Right lung (tissue), 2 donors: ENCODE measurements at regions not wholly inside any gene's neighbourhood (a gene's known extent, or its start where the extent isn't known, plus 50 kb on each side); places are given as distances from the start of the nearest gene placed in this dataset.
A peak's percentile ranks its signal among the peaks of the same experiment; 100 is the strongest.

Experiments used
- DNase-seq, 2 donors: peaks; one replicate each; pipeline ENCODE4 v3.0.0-alpha.2; 2013

DNA sequence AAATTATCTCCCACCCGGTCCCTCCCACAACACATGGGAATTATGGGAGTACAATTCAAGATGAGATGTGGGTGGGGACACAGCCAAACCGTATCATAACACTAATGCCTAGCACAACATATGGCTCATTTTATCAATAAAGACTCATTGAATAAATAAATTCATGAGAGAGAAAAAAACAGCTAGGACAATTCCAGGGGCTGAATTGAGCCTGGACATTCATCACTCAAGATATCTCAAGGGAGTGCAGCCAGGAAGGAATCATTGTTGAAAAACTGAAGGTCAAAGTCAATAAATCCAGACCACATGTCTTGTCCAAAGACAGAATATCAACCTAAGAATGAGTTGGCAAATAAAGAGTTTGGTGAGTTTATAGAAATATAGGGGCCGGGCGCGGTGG is 644.1 kb downstream of the PLPP3 start:
- DNase-seq: no peak

DNA sequence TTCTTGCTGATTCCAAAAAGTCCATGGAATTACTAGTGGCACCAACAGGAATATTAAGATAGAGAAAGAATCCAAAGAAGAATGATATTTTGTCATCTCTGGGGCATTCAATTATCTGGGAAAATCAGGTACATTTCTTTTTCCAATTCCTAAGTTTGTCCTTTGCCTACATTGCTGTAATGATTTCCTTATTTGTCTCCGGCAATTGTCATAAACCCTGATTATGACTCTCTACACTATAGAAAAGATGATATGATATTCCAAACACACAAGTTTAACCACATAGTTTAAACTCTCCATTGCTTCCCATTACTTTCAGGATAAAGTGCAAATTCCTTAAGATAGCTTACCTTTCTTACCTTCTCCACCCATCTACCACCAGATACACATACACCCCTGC is 647.0 kb downstream of the PLPP3 start:
- no peak for DNase-seq

GRCh38 chr1:55931081-55931940 is 648.1 kb downstream of the PLPP3 start:
- peak; percentile 72 to 81 for DNase-seq

DNA sequence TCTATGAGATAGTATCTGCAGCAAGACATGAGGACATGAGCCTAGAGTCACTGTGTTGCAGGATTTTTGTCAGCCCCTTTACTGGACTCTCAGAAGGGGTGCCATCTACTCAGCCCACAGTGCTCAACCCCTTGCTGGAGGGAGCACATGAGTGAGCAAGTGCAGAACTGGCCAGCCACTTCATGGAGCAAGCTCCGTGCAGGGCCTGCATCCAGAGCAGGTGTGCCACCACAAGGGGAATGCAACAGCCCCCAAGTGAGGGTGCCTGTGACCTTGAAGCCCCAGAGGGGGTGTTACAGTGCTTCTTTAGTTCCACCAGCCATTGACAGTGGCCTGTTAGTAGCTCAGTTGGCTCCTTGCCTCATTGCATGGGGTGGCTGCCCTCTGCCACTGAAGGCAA is 649.7 kb downstream of the PLPP3 start:
- DNase-seq: no peak

GRCh38 chr1:55928576-55928975 is 650.8 kb downstream of the PLPP3 start:
- peak in 1 of 2 donors; percentile 22 for DNase-seq

DNA sequence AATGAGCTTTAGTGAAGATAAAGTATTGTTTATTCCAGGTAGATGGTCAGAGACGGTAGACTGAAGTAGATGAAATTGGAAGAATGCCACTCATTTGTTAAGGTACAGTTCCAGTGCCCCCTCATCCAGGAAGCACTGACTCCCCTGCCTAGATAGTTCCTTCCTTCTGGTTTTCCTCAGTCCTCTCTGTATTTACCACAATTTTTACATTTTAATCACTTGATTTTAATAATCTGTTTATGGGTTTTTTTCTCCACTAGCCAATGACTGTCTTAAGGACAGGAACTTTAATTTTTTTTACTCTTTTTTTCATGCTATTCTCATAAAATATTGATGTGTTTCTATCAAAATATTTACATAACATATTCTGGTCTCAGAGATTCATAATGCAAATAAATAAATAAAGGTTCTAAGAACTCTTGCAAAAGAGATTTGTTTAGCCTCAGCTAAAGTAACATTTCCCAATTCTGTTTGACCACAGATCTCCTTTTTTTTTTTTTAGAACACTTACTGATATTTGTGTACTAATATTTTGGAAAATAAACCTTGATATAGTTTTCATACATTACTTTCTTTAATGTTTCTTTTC is 651.6 kb downstream of the PLPP3 start:
- peak in 1 of 2 donors; percentile 25 for DNase-seq

DNA sequence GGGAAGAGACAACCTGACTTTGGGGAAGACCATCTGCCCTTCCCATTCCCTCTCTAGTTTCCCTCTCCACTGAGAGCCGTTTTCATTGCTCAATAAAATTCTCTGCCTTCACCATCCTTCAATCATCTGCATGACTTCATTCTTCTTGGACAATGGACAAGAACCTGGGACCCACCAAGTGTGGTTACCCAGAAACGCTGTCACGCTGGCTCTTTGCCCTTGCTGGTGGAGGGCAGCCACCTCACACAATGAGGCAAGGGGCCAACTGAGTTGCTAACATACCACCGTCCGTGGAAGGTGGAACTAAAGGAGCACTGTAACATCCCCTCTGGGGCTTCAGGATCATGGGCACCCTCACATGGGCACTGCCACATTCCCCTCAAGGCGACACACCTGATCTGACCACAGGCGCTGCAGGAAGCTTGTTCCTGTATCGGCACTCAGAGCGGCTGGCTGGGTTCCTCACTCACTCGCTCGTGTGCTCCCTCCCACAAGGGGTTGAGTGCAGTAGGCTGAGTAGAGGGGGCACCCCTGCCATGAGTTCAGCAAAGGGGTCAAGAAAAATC is 652.4 kb downstream of the PLPP3 start:
- no peak for DNase-seq

- DNase-seq: no peak
Observed at GRCh38 chr1:55916907-55917306, 662.5 kb downstream of the PLPP3 start.

- DNase-seq: peak in 1 of 2 donors; percentile 44
Observed at GRCh38 chr1:55916481-55916880, 662.9 kb downstream of the PLPP3 start.

DNA sequence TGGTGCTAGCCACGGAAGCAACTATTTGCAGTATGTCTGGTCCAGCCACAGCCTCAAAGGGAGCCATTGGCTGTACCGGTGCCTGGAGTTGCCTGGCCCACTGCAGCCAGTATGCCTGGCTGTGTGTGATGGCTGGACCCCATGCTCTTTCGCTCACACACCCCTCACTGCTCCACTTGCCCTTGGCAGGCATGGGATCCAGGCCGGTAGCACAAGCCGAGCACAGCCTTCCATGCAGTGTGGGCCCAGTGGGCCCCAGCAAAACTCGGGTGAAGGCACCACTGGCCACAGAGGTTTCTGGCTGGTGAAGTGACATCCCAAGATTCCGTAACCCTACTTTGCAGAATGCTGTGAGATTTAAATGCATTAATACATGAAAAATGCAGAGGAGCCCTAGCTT is 665.8 kb downstream of the PLPP3 start:
- DNase-seq: no peak

DNA sequence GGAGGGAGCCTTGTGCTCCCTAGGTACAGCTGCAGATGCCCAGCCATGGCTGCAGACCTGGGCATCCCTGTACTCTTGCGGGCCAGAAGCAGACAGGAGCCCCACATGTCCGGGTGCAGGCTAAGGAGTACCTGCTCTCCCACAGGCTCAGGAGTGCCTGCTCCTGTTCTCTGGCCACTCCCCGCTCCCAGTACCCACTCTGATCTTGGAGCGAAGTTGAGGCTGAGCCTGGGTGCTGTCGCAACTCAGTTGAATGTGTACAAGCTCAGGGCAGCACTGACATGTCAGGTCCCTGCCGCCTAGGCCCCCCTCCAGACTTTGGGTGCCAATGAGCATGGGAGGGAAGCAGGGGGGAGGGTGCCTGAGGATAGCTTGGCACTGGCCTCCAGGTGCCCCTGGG is 666.9 kb downstream of the PLPP3 start:
- DNase-seq: no peak

- DNase-seq: no peak
Observed at GRCh38 chr1:55904541-55904940, 674.8 kb downstream of the PLPP3 start.

DNA sequence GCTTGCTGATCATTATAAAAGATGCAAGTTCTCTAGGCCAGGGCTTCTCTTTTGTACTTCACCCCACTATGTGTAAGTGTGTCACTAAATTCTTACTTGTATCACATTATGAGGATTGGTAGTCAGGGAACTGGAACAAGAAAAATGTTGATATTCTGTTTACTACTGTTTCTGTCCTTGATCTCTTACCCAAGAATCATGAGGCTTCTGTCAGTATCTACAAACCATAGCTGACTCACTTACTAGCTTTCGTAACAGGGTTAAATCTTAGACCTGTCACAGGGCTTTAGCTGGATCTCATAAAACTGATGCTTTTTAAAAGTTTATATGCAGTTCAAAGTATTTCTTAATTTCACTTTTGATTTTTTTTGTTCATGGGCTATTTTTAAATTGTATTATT is 681.2 kb downstream of the PLPP3 start:
- DNase-seq: no peak

- DNase-seq: no peak
Observed at GRCh38 chr1:55896210-55896609, 681.0 kb upstream of the USP24 start.

DNA sequence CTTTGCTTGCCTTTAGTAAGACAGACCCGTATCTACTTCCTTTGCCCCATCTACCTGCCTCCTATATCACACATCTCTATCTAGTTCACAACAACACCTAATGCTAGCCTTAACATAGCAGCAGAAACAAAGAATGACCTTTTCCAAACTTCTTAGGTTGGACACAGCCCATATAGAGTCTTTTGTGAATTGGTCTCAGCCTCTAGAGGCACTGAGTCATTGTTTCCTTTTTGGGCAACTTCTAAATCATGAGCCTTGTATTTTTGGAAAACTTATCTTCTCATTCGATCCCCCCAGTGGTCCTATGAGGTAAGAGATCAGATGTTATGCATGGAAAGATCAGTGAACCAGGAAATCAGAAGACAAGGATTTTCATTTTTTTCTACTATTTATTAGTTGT is 679.4 kb upstream of the USP24 start:
- no peak for DNase-seq

GRCh38 chr1:55893155-55893554 is 678.0 kb upstream of the USP24 start:
- no peak for DNase-seq

DNA sequence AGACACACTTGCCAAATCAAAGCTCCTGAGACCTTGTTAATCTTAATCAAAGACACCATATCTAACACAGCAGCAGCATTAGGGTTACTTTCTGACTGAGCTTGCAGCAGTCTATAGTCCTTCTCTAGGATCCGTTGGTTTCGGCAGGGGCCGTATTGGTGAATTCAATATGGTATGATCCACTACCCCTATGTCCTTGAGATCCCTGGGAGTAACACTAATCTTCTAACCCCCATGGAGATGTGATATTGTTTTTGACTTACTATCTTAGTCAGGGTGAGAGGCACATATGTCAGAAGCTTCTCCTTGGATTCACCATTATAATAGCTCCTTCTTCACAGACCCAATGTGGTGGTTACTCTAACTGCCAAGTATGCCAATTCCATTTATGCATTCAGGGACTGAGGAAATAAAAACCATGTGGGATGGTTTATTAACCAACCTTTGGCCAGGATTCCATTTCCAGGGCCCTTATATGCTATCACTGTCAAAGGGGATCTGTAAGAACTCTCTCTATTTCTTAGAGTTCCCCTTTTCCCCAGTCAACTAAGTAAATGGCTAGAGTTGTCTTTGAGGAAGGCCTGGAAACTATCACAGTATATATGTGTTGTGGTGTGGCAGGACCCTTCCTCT is 673.6 kb upstream of the USP24 start:
- DNase-seq: no peak

GRCh38 chr1:55886856-55887712 is 671.9 kb upstream of the USP24 start:
- DNase-seq: no peak

- no peak for DNase-seq
Observed at GRCh38 chr1:55885619-55886018, 670.5 kb upstream of the USP24 start.

DNA sequence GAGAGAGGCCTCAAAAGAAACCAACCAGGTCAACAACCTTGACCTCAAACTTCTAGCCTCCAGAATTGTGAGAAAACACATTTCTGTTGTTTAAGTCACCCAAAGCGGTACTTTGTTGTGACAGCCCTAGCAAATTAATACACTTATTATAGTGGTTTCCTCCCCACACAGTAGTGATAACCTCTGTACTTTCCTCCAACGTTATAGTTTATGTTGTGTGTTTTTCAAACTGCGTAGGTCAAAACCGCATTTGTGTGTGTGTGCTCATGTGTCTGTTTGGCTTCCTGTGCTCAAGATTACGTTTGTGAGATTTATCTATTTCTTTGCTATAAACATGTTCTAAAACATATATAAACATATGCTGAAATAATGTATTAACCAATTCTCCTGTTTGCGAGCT is 667.8 kb upstream of the USP24 start:
- no peak for DNase-seq

GRCh38 chr1:55879346-55879745 is 664.2 kb upstream of the USP24 start:
- no peak for DNase-seq
